ENCODE measurements at regions not wholly inside any gene's neighbourhood (a gene's known extent, or its start where the extent isn't known, plus 50 kb on each side); places are given as distances from the start of the nearest gene placed in this dataset.

GRCh38 chr9:14417237-14417636, 103.3 kb upstream of the NFIB start:
- DNase-seq: no peak
- no peak overlapping the region for H3K27ac ChIP-seq

GRCh38 chr9:14415947-14416346, 102.0 kb upstream of the NFIB start:
- no peak for TF ChIP-seq CTCF (IDR thresholded peaks at IDR 0.05; ENCODE audit: low read depth, low read length)
- no peak overlapping the region for H3K4me3 ChIP-seq (ENCODE audit: low read depth, low read length)
- H3K9me3 ChIP-seq (ENCODE audit: severe bottlenecking): no peaks in the 10 kb centered on the region
- H3K27me3 ChIP-seq (ENCODE audit: insufficient read depth, low read depth, severe bottlenecking): no peaks in the 10 kb centered on the region
- H3K27ac ChIP-seq: no peak overlapping the region
- DNase-seq: no peak
- H3K36me3 ChIP-seq: no peaks in the 10 kb centered on the region

More at GRCh38 chr9:14417237-14417636, 103.3 kb upstream of the NFIB start:
- no peaks in the 10 kb centered on the region for H3K36me3 ChIP-seq
- no peaks in the 10 kb centered on the region for H3K9me3 ChIP-seq (ENCODE audit: severe bottlenecking)
- H3K27me3 ChIP-seq (ENCODE audit: insufficient read depth, low read depth, severe bottlenecking): no peaks in the 10 kb centered on the region
- no peak for TF ChIP-seq CTCF (IDR thresholded peaks at IDR 0.05; ENCODE audit: low read depth, low read length)
- H3K4me3 ChIP-seq (ENCODE audit: low read depth, low read length): no peak overlapping the region

GRCh38 chr9:14413812-14414211, 99.9 kb upstream of the NFIB start:
- DNase-seq: no peak
- H3K9me3 ChIP-seq (ENCODE audit: severe bottlenecking): no peaks in the 10 kb centered on the region

GRCh38 chr9:14412775-14413174, 98.8 kb upstream of the NFIB start:
- DNase-seq: no peak
- no peak overlapping the region for H3K4me3 ChIP-seq (ENCODE audit: low read depth, low read length)
- H3K36me3 ChIP-seq: no peaks in the 10 kb centered on the region
- no peak for TF ChIP-seq CTCF (IDR thresholded peaks at IDR 0.05; ENCODE audit: low read depth, low read length)
- H3K9me3 ChIP-seq (ENCODE audit: severe bottlenecking): no peaks in the 10 kb centered on the region
- H3K27me3 ChIP-seq (ENCODE audit: insufficient read depth, low read depth, severe bottlenecking): no peaks in the 10 kb centered on the region
- H3K27ac ChIP-seq: no peak overlapping the region

More at GRCh38 chr9:14413812-14414211, 99.9 kb upstream of the NFIB start:
- no peak overlapping the region for H3K27ac ChIP-seq
- no peak for TF ChIP-seq CTCF (IDR thresholded peaks at IDR 0.05; ENCODE audit: low read depth, low read length)
- H3K4me3 ChIP-seq (ENCODE audit: low read depth, low read length): no peak overlapping the region
- no peaks in the 10 kb centered on the region for H3K27me3 ChIP-seq (ENCODE audit: insufficient read depth, low read depth, severe bottlenecking)
- no peaks in the 10 kb centered on the region for H3K36me3 ChIP-seq

- no peak for DNase-seq
- Histone ChIP-seq H3K27me3 (ENCODE audit: insufficient read depth, low read depth, severe bottlenecking) (no peaks in the 10 kb centered on the region), H3K36me3 (no peaks in the 10 kb centered on the region), H3K9me3 (ENCODE audit: severe bottlenecking) (no peaks in the 10 kb centered on the region), H3K4me3 (ENCODE audit: low read depth, low read length) (no peak overlapping the region), H3K27ac (no peak overlapping the region)
- no peak for TF ChIP-seq CTCF (IDR thresholded peaks at IDR 0.05; ENCODE audit: low read depth, low read length)
These were observed 92.5 kb upstream of the NFIB start for GRCh38 chr9:14406463-14406862.

GRCh38 chr9:14405176-14405706, 91.3 kb upstream of the NFIB start:
- no peak for TF ChIP-seq CTCF (IDR thresholded peaks at IDR 0.05; ENCODE audit: low read depth, low read length)
- DNase-seq: no peak
- Histone ChIP-seq H3K27ac (no peak overlapping the region), H3K36me3 (no peaks in the 10 kb centered on the region), H3K27me3 (ENCODE audit: insufficient read depth, low read depth, severe bottlenecking) (no peaks in the 10 kb centered on the region), H3K9me3 (ENCODE audit: severe bottlenecking) (no peaks in the 10 kb centered on the region), H3K4me3 (ENCODE audit: low read depth, low read length) (no peak overlapping the region)
